SH-SY5Y (cell line): ENCODE measurements at regions not wholly inside any gene's neighbourhood (a gene's known extent, or its start where the extent isn't known, plus 50 kb on each side); places are given as distances from the start of the nearest gene placed in this dataset.

ENCODE experiments used
- GATA2 ChIP-seq: IDR thresholded peaks from 2 replicates; pipeline ENCODE4 v1.6.1; 2011; ENCODE audit warnings: mild to moderate bottlenecking, low read depth, low read length
- GATA3 ChIP-seq: IDR thresholded peaks from 2 replicates; pipeline ENCODE4 v1.6.1; 2011; ENCODE audit warnings: low read depth, mild to moderate bottlenecking, low read length, moderate library complexity

DNA sequence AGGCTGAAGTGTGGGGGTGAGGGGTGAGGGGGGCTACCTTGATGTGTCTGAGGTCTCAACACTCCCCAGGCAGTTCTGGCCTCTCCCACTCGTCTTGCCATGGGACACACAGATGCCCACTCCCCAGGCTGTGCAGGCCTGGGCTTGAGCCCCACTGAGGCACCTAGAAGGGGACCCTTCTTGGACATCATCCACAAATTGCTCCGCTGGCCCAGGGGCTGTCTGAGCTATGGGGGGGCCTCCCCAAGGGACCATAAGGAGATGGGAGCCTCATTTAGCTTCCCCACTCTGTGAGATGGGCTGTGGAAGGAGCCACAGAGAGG is 155.5 kb upstream of the MLN start:
- no peak for TF ChIP-seq GATA2
- no peak for TF ChIP-seq GATA3
